Cortex of kidney (tissue), 1 donor: ENCODE measurements at regions not wholly inside any gene's neighbourhood (a gene's known extent, or its start where the extent isn't known, plus 50 kb on each side); places are given as distances from the start of the nearest gene placed in this dataset.

Source experiments
- DNase-seq: peaks from one replicate; lab custom pipeline; 2025; lab: John Stamatoyannopoulos, UW

GRCh38 chr5:56320686-56321085 is 87.6 kb upstream of the ANKRD55 start:
- DNase-seq: no peak

GRCh38 chr5:56319526-56320181 is 86.5 kb upstream of the ANKRD55 start:
- DNase-seq: no peak

GRCh38 chr5:56317923-56318561 is 84.9 kb upstream of the ANKRD55 start:
- DNase-seq: no peak

- DNase-seq: no peak
These were observed 83.3 kb upstream of the ANKRD55 start for GRCh38 chr5:56316299-56316994.

GRCh38 chr5:56314529-56314928 is 81.4 kb upstream of the ANKRD55 start:
- no peak for DNase-seq

- DNase-seq: no peak
These were observed 80.5 kb upstream of the ANKRD55 start for GRCh38 chr5:56313596-56313995.

- DNase-seq: no peak
These were observed 79.9 kb upstream of the ANKRD55 start for GRCh38 chr5:56313004-56313531.

- DNase-seq: no peak
These were observed 78.3 kb upstream of the ANKRD55 start for GRCh38 chr5:56311306-56311905.

GRCh38 chr5:56310711-56311204 is 77.6 kb upstream of the ANKRD55 start:
- no peak for DNase-seq

- no peak for DNase-seq
These were observed 76.2 kb upstream of the ANKRD55 start for GRCh38 chr5:56309262-56309826.

- no peak for DNase-seq
These were observed 74.7 kb upstream of the ANKRD55 start for GRCh38 chr5:56307714-56308333.

- no peak for DNase-seq
These were observed 73.5 kb upstream of the ANKRD55 start for GRCh38 chr5:56306433-56307150.

GRCh38 chr5:56305001-56305950 is 72.1 kb upstream of the ANKRD55 start:
- no peak for DNase-seq

GRCh38 chr5:56303511-56303910 is 70.4 kb upstream of the ANKRD55 start:
- DNase-seq: no peak

GRCh38 chr5:56302027-56302426 is 68.9 kb upstream of the ANKRD55 start:
- no peak for DNase-seq

- DNase-seq: no peak
These were observed 67.9 kb upstream of the ANKRD55 start for GRCh38 chr5:56301069-56301468.

GRCh38 chr5:56299212-56299611 is 66.1 kb upstream of the ANKRD55 start:
- no peak for DNase-seq

- DNase-seq: no peak
These were observed 65.4 kb upstream of the ANKRD55 start for GRCh38 chr5:56298336-56299090.

- DNase-seq: no peak
These were observed 64.7 kb upstream of the ANKRD55 start for GRCh38 chr5:56297851-56298250.
